Chondrocyte (in vitro differentiated cells): ENCODE measurements at regions not wholly inside any gene's neighbourhood (a gene's known extent, or its start where the extent isn't known, plus 50 kb on each side); places are given as distances from the start of the nearest gene placed in this dataset.

Experiments
- DNase-seq: peaks from one replicate; pipeline ENCODE4 v3.0.0; 2021; ENCODE audit warnings: mixed read lengths, low spot score
- H3K27ac Mint-ChIP-seq: one replicate; pipeline ENCODE4 v1.8.0; 2021; ENCODE audit warnings: mild to moderate bottlenecking, moderate library complexity, mixed read lengths; ENCODE audit not compliant: unreplicated experiment
- H3K27me3 Mint-ChIP-seq: 2 replicates; pipeline ENCODE4 v1.8.0; 2021; ENCODE audit warnings: low read depth, mixed read lengths
- H3K36me3 Mint-ChIP-seq: 2 replicates; pipeline ENCODE4 v1.8.0; 2021; ENCODE audit warnings: low read depth, mixed read lengths
- H3K4me1 Mint-ChIP-seq: 2 replicates; pipeline ENCODE4 v1.8.0; 2021; ENCODE audit warnings: low read depth, mild to moderate bottlenecking, mixed read lengths
- H3K4me3 Mint-ChIP-seq: one replicate; pipeline ENCODE4 v1.8.0; 2021; ENCODE audit warnings: mild to moderate bottlenecking, moderate library complexity, mixed read lengths; ENCODE audit not compliant: unreplicated experiment
- H3K9me3 Mint-ChIP-seq: 2 replicates; pipeline ENCODE4 v1.8.0; 2021; ENCODE audit warnings: low read depth, mixed read lengths
- CTCF ChIP-seq: fragments of 200-600 bp; sonication (generic); IDR thresholded peaks from 2 replicates; pipeline ENCODE4 v1.5.0; 2021; ENCODE audit warnings: antibody characterized with exemption, mild to moderate bottlenecking, moderate library complexity

GRCh38 chr3:13222891-13223573, 149.8 kb upstream of the IQSEC1 start:
- H3K9me3 Mint-ChIP-seq = no peaks in the 10 kb centered on the region
- DNase-seq = no peak

GRCh38 chr3:13222131-13222530, 148.9 kb upstream of the IQSEC1 start:
- no peaks in the 10 kb centered on the region for H3K36me3 Mint-ChIP-seq
- TF ChIP-seq CTCF = no peak
- peaks cover 15% of the 10 kb centered on the region for H3K4me1 Mint-ChIP-seq
- no peak overlapping the region for H3K4me3 Mint-ChIP-seq
- no peaks in the 10 kb centered on the region for H3K27me3 Mint-ChIP-seq
- H3K27ac Mint-ChIP-seq = no peak overlapping the region
- no peak for DNase-seq
- no peaks in the 10 kb centered on the region for H3K9me3 Mint-ChIP-seq

More at GRCh38 chr3:13222891-13223573, 149.8 kb upstream of the IQSEC1 start:
- no peaks in the 10 kb centered on the region for H3K27me3 Mint-ChIP-seq
- H3K4me1 Mint-ChIP-seq = peaks cover 10% of the 10 kb centered on the region
- no peak for TF ChIP-seq CTCF
- H3K4me3 Mint-ChIP-seq = no peak overlapping the region
- no peaks in the 10 kb centered on the region for H3K36me3 Mint-ChIP-seq
- no peak overlapping the region for H3K27ac Mint-ChIP-seq

- no peak for TF ChIP-seq CTCF
- DNase-seq = no peak
- H3K27ac Mint-ChIP-seq = no peak overlapping the region
- H3K4me1 Mint-ChIP-seq = peaks cover 15% of the 10 kb centered on the region
- no peaks in the 10 kb centered on the region for H3K27me3 Mint-ChIP-seq
- no peaks in the 10 kb centered on the region for H3K9me3 Mint-ChIP-seq
- H3K4me3 Mint-ChIP-seq = no peak overlapping the region
- no peaks in the 10 kb centered on the region for H3K36me3 Mint-ChIP-seq
Measured at GRCh38 chr3:13221491-13222061, 148.3 kb upstream of the IQSEC1 start.

- no peak for DNase-seq
- Mint-ChIP-seq H3K27ac (no peak overlapping the region), H3K9me3 (no peaks in the 10 kb centered on the region), H3K4me1 (peaks cover 17% of the 10 kb centered on the region), H3K4me3 (no peak overlapping the region), H3K36me3 (no peaks in the 10 kb centered on the region), H3K27me3 (no peaks in the 10 kb centered on the region)
- no peak for TF ChIP-seq CTCF
Measured at GRCh38 chr3:13220991-13221390, 147.8 kb upstream of the IQSEC1 start.

GRCh38 chr3:13219902-13220296, 146.7 kb upstream of the IQSEC1 start:
- H3K27me3 Mint-ChIP-seq = no peaks in the 10 kb centered on the region
- H3K4me1 Mint-ChIP-seq = peaks cover 18% of the 10 kb centered on the region
- no peaks in the 10 kb centered on the region for H3K9me3 Mint-ChIP-seq
- H3K36me3 Mint-ChIP-seq = no peaks in the 10 kb centered on the region
- H3K4me3 Mint-ChIP-seq = no peak overlapping the region
- TF ChIP-seq CTCF = no peak
- no peak overlapping the region for H3K27ac Mint-ChIP-seq
- peak; percentile 41 for DNase-seq
